ENCODE measurements at regions not wholly inside any gene's neighbourhood (a gene's known extent, or its start where the extent isn't known, plus 50 kb on each side); places are given as distances from the start of the nearest gene placed in this dataset.

- H3K36me3 Mint-ChIP-seq, result peaks cover 13 to 20% of the 10 kb centered on the region in 2 donors
- no peak for ATAC-seq
- peaks cover 0 to 5% of the 10 kb centered on the region in 2 donors for H3K9me3 Mint-ChIP-seq
- no peak overlapping the region for H3K27ac Mint-ChIP-seq
- DNase-seq (ENCODE audit: low spot score in 2 of 2), result no peak
Observed at GRCh38 chr12:124482901-124483799, 84.3 kb downstream of the NCOR2 start.

DNA sequence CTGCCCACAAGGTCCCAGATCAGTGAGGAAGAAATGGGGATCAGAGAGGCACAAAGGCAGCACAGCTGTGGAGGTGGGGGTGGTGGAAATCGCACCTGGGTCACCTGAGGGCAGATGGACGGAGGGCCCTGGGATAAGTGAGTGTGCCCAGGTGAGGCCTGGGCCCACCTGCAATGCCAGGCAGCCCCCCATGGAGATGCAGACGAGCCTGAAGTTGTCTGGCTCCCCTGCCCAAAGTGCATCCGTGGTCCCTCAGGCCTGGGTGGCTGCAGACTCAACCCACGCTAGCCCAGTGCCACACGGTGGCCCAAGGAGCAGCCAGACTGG, 84.9 kb downstream of the NCOR2 start:
- H3K9me3 Mint-ChIP-seq, result peaks cover 0 to 5% of the 10 kb centered on the region in 2 donors
- no peak for DNase-seq (ENCODE audit: low spot score in 2 of 2)
- no peak overlapping the region for H3K27ac Mint-ChIP-seq
- ATAC-seq, result no peak
- H3K36me3 Mint-ChIP-seq, result peaks cover 16 to 26% of the 10 kb centered on the region in 2 donors

DNA sequence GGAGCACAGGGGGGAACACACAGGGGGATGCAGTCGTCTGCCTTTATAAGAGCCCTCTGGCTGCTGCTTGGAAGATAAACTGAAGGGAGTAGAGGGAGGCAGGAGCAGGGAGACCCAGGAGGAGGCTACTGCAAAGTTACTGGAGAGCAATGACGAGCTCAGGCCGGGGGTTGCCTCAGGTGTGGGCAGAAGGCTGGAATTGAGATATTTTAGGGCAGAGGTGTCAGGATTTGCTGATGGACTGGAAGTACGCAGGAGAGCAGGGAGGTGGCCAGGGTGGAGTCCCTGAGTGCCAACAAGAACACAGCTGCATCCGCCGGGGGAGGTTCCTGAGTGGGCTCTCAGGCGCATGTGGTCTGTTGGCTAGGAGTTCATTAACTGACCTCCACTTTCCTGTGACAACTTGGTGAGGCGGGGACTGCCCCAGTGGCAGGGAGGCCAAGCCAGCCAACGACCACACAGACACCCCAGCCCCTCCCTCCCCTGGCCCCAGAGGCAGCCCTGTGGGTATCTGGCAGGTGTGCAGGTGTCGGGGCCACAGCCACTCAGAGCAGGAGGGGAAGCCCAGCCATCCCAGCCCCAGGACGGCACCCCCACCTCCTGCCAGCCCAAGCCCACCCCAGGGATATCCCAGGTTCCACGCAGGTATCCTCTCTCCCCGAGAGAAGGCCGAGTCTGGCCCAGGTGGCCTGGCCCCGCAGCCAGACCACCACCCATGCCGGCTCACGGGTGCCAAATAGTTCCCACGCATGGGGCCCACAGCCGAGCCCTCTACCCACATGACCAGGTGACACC, 85.4 kb downstream of the NCOR2 start:
- DNase-seq (ENCODE audit: low spot score in 2 of 2) (no peak), ATAC-seq (no peak)
- H3K27ac Mint-ChIP-seq, result peak overlapping the region in 1 of 2 donors; percentile 63
- H3K36me3 Mint-ChIP-seq, result peaks cover 19 to 32% of the 10 kb centered on the region in 2 donors
- peaks cover 0 to 5% of the 10 kb centered on the region in 2 donors for H3K9me3 Mint-ChIP-seq

DNA sequence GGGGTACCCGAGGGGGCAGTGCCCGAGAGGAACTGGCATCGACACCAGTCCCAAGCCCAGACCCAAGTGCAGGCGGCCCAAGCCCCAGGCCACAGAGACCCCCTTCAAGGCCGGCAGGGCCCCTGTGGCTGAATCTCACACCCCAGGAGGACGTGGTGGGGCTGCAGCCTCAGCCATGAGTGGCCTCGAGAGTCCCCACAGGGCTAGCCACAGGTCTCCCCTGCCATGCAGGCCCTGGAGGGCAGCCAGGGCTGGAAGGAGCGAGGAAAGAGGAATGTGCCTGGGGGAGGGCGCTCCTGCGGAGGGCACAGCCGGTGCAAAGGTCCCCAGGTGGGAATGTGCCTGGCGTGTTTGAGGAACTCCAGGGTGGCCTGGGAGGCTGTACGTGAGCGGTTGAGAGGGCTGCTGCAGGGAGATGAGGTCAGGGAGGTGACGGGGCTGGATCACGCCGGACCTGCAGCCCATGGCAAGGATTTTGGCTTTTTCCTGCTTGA, 86.1 kb downstream of the NCOR2 start:
- Mint-ChIP-seq H3K9me3 (peaks cover 0 to 5% of the 10 kb centered on the region in 2 donors), H3K27ac (peak overlapping the region in 1 of 2 donors; percentile 63), H3K36me3 (peaks cover 19 to 38% of the 10 kb centered on the region in 2 donors)
- no peak for DNase-seq (ENCODE audit: low spot score in 2 of 2)
- ATAC-seq, result no peak

DNA sequence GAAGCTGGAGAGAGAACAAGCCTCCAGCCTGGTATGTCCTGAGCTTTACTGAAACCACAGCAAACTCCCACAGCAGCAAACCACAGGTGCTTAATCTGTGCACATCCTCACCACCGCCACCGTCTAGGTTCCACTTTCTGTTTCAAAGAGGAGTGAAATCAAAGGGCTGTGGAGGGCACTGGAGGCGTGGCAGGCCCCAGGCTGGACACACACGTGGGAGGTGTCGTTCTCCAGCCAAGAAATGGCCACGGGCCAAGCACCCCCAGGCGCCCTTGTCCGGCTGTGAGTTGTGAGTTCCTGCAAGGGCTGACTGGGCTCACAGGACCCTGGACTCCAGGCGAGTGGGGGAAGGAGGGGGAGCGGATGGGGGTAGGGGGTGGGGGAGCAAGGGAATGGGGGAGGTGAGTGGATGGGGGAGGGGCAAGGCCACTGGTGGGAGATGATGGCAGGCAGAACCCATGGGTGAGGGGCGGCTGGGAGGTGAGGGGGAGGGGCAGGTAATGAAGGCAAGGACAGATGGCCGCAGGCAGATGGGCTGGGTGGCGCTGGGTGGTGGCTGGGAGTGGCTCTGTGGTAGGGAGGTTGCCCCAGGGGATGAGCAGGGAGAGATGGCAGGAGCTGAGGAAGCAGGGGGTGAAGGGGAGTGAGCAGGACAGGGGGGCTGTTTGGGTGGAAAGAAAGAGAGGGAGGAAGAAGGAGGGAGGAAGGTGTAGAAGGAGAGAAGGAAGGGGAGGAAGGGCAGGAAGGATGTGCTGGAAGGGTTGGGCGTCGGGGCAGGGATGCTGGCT, 86.7 kb downstream of the NCOR2 start:
- Mint-ChIP-seq H3K9me3 (peaks cover 0 to 5% of the 10 kb centered on the region in 2 donors), H3K27ac (no peak overlapping the region), H3K36me3 (peaks cover 19 to 42% of the 10 kb centered on the region in 2 donors)
- ATAC-seq (peak; percentile 83 to 93), DNase-seq (ENCODE audit: low spot score in 2 of 2) (peak; percentile 40 to 70)

DNA sequence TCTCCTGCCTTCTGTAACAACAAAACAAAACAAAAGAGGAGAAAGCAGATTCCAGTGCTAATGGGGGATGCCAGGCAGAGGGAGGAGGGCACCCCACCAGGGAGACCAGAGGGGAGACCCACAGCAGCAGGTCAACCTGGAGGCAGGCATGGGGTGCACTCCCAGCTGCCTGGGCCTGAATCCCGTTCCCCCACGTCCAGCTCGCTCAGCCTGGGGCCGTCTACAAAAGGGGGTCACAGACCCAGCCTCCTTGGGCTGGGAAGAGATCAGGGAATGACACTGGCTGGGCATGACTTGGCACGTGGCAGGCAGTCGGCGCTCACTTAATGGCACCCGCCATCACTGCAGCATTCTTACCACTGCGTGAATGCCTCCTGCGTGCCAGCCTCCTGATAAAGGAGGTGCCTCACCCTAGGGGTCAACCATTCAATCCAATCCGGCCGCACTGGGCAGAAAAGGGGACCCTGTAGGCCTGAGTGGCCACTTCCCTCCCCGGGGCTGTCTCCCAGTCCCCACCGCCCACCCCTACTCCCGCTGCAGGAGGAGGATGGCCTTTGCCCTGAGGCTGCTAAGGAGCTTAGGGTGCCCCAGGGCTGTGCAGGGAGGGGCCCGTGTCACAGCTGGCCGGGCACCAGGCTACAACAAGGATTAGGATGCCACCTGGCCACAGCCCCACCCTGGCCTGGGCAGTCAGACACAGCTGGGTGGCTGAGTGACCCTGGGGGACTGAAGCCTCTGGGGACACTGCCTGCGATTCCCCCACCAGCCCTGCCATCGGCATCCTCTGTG, 87.5 kb downstream of the NCOR2 start:
- H3K36me3 Mint-ChIP-seq, result peaks cover 22 to 44% of the 10 kb centered on the region in 2 donors
- DNase-seq (ENCODE audit: low spot score in 2 of 2) (no peak), ATAC-seq (no peak)
- H3K27ac Mint-ChIP-seq, result no peak overlapping the region
- peaks cover 0 to 5% of the 10 kb centered on the region in 2 donors for H3K9me3 Mint-ChIP-seq

- Mint-ChIP-seq H3K9me3 (peaks cover under 1 to 9% of the 10 kb centered on the region in 2 donors), H3K36me3 (peaks cover 30 to 47% of the 10 kb centered on the region in 2 donors), H3K27ac (no peak overlapping the region)
- ATAC-seq, result no peak
- no peak for DNase-seq (ENCODE audit: low spot score in 2 of 2)
Observed at GRCh38 chr12:124478985-124479645, 88.3 kb downstream of the NCOR2 start.

GRCh38 chr12:124478416-124478815, 89.0 kb downstream of the NCOR2 start:
- DNase-seq (ENCODE audit: low spot score in 2 of 2) (no peak), ATAC-seq (no peak)
- H3K27ac Mint-ChIP-seq, result no peak overlapping the region
- peaks cover 37 to 54% of the 10 kb centered on the region in 2 donors for H3K36me3 Mint-ChIP-seq
- H3K9me3 Mint-ChIP-seq, result peaks cover 6 to 16% of the 10 kb centered on the region in 2 donors

- peaks cover 6 to 16% of the 10 kb centered on the region in 2 donors for H3K9me3 Mint-ChIP-seq
- peaks cover 41 to 65% of the 10 kb centered on the region in 2 donors for H3K36me3 Mint-ChIP-seq
- H3K27ac Mint-ChIP-seq, result no peak overlapping the region
- ATAC-seq (peak in 1 of 2 donors; percentile 43), DNase-seq (ENCODE audit: low spot score in 2 of 2) (no peak)
Observed at GRCh38 chr12:124477107-124477915, 90.1 kb downstream of the NCOR2 start.

- no peak overlapping the region for H3K27ac Mint-ChIP-seq
- H3K36me3 Mint-ChIP-seq, result peaks cover 46 to 78% of the 10 kb centered on the region in 2 donors
- ATAC-seq (no peak), DNase-seq (ENCODE audit: low spot score in 2 of 2) (no peak)
- peaks cover 6 to 20% of the 10 kb centered on the region in 2 donors for H3K9me3 Mint-ChIP-seq
Observed at GRCh38 chr12:124476011-124476400, 91.4 kb downstream of the NCOR2 start.

DNA sequence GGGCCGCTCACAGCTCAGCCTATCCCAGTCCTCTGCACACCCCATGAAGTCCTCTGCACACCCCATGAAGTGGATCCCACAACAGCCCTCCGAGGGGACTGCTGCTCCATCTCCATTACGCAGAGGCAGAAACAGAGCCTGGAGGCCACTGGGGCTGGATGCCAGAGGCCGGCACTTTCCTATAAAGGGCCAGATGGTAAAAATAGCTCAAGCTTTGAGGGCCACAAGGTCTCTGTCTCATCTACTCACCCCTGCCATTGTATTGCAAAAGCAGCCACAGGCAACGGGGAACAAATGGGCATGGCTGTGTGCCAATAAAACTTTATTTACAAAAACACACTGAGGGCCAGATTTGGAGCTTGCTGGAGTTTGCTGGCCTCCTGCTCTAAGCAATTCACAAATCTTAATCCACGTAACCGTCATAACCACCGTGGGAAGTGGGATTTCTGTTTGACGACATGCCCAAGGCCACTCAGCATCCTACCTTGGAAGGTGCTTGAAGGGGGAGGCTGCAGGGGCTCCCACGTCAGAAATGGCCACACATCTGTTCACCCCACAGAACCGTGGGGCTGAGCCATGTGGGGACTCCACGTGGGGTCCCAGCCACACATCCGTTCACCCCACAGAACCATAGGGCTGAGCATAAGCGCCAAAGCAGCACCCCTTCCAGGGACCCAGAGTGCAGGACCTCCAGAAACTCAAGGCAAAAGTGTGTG, 92.0 kb downstream of the NCOR2 start:
- Mint-ChIP-seq H3K9me3 (peaks cover 6 to 21% of the 10 kb centered on the region in 2 donors), H3K36me3 (peaks cover 48 to 84% of the 10 kb centered on the region in 2 donors), H3K27ac (peak overlapping the region in 1 of 2 donors; percentile 9)
- DNase-seq (ENCODE audit: low spot score in 2 of 2) (no peak), ATAC-seq (no peak)

DNA sequence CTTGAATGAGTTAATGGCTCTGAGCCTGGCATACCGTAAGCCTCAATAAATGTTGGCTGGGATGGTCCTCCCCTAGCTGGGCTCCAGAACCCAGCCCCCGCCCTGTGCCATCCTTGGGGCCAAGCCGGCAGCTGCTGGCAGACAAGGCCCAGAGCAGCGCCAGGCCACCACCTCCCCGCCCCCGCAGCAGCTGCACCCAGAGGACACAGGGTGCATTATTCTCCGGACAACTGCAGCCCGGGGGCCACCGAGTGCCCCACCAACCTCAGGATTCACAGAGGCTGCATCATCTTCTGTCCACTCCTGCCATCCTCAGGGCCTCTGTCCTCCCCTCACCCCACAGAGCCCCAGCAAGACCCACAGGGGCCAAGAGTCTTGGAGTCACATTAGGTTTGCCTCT, 92.7 kb downstream of the NCOR2 start:
- Mint-ChIP-seq H3K27ac (peak overlapping the region in 1 of 2 donors; percentile 9), H3K36me3 (peaks cover 56 to 91% of the 10 kb centered on the region in 2 donors), H3K9me3 (peaks cover 6 to 27% of the 10 kb centered on the region in 2 donors)
- ATAC-seq, result no peak
- no peak for DNase-seq (ENCODE audit: low spot score in 2 of 2)

- H3K9me3 Mint-ChIP-seq, result peaks cover 15 to 29% of the 10 kb centered on the region in 2 donors
- no peak overlapping the region for H3K27ac Mint-ChIP-seq
- no peak for ATAC-seq
- H3K36me3 Mint-ChIP-seq, result peaks cover 50 to 82% of the 10 kb centered on the region in 2 donors
- DNase-seq (ENCODE audit: low spot score in 2 of 2), result no peak
Observed at GRCh38 chr12:124472690-124473279, 94.6 kb downstream of the NCOR2 start.

GRCh38 chr12:124471828-124472227, 95.6 kb downstream of the NCOR2 start:
- DNase-seq (ENCODE audit: low spot score in 2 of 2), result no peak
- ATAC-seq, result no peak

More at GRCh38 chr12:124471828-124472227, 95.6 kb downstream of the NCOR2 start:
- H3K9me3 Mint-ChIP-seq, result peaks cover 15 to 29% of the 10 kb centered on the region in 2 donors
- H3K27ac Mint-ChIP-seq, result no peak overlapping the region
- H3K36me3 Mint-ChIP-seq, result peaks cover 45 to 73% of the 10 kb centered on the region in 2 donors
